ENCODE measurements at regions not wholly inside any gene's neighbourhood (a gene's known extent, or its start where the extent isn't known, plus 50 kb on each side); places are given as distances from the start of the nearest gene placed in this dataset.

- no peak for ATAC-seq
- Histone ChIP-seq H3K4me3 (ENCODE audit: low read depth in 2 of 2, low read length in 2 of 2) (no peak overlapping the region), H3K4me1 (ENCODE audit: control insufficient read depth, insufficient read depth, low read length) (no peaks in the 10 kb centered on the region), H3K9me3 (ENCODE audit: control insufficient read depth, insufficient read depth, low read depth, low read length) (no peaks in the 10 kb centered on the region), H3K36me3 (ENCODE audit: control insufficient read depth, insufficient read depth, low read length) (no peaks in the 10 kb centered on the region), H3K27ac (ENCODE audit: low read length) (no peak overlapping the region), H3K27me3 (ENCODE audit: control insufficient read depth, insufficient read depth, low read length) (no peaks in the 10 kb centered on the region)
- intact Hi-C loops (cut with micrococcal nuclease; ENCODE audit: unreplicated experiment): no loop called here
- CTCF ChIA-PET: no interaction called here
- no TSS peak for BruUV-seq (replicated peaks)
- DNase-seq (ENCODE audit: low read depth, low spot score): no peak
- in situ Hi-C loops (cut with HindIII; ENCODE audit: low pct_unique_long_range_greater_than_20kb, low sequenced_read_pairs): no loop called here
- POLR2A ChIA-PET: no interaction called here
- TF ChIP-seq TCF7L2 (IDR thresholded peaks at IDR 0.05; ENCODE audit: low read depth, low read length) (no peak), POLR2AphosphoS5 (IDR thresholded peaks at IDR 0.05; ENCODE audit: low read depth, low read length) (no peak), SIN3A (IDR thresholded peaks at IDR 0.05; ENCODE audit: borderline replicate concordance, insufficient read depth, low read depth, low read length) (no peak)
- TF ChIP-seq, protein P1, sequence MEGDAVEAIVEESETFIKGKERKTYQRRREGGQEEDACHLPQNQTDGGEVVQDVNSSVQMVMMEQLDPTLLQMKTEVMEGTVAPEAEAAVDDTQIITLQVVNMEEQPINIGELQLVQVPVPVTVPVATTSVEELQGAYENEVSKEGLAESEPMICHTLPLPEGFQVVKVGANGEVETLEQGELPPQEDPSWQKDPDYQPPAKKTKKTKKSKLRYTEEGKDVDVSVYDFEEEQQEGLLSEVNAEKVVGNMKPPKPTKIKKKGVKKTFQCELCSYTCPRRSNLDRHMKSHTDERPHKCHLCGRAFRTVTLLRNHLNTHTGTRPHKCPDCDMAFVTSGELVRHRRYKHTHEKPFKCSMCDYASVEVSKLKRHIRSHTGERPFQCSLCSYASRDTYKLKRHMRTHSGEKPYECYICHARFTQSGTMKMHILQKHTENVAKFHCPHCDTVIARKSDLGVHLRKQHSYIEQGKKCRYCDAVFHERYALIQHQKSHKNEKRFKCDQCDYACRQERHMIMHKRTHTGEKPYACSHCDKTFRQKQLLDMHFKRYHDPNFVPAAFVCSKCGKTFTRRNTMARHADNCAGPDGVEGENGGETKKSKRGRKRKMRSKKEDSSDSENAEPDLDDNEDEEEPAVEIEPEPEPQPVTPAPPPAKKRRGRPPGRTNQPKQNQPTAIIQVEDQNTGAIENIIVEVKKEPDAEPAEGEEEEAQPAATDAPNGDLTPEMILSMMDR (IDR thresholded peaks at IDR 0.05): no peak
- TF ChIP-seq, protein P2, sequence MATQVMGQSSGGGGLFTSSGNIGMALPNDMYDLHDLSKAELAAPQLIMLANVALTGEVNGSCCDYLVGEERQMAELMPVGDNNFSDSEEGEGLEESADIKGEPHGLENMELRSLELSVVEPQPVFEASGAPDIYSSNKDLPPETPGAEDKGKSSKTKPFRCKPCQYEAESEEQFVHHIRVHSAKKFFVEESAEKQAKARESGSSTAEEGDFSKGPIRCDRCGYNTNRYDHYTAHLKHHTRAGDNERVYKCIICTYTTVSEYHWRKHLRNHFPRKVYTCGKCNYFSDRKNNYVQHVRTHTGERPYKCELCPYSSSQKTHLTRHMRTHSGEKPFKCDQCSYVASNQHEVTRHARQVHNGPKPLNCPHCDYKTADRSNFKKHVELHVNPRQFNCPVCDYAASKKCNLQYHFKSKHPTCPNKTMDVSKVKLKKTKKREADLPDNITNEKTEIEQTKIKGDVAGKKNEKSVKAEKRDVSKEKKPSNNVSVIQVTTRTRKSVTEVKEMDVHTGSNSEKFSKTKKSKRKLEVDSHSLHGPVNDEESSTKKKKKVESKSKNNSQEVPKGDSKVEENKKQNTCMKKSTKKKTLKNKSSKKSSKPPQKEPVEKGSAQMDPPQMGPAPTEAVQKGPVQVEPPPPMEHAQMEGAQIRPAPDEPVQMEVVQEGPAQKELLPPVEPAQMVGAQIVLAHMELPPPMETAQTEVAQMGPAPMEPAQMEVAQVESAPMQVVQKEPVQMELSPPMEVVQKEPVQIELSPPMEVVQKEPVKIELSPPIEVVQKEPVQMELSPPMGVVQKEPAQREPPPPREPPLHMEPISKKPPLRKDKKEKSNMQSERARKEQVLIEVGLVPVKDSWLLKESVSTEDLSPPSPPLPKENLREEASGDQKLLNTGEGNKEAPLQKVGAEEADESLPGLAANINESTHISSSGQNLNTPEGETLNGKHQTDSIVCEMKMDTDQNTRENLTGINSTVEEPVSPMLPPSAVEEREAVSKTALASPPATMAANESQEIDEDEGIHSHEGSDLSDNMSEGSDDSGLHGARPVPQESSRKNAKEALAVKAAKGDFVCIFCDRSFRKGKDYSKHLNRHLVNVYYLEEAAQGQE (IDR thresholded peaks at IDR 0.05; ENCODE audit: insufficient read depth in 1 of 2, low read depth in 2 of 2, low read length in 1 of 2): no peak
These were observed 365.5 kb upstream of the ACVR2A start for GRCh38 chr2:147479358-147479757.

DNA sequence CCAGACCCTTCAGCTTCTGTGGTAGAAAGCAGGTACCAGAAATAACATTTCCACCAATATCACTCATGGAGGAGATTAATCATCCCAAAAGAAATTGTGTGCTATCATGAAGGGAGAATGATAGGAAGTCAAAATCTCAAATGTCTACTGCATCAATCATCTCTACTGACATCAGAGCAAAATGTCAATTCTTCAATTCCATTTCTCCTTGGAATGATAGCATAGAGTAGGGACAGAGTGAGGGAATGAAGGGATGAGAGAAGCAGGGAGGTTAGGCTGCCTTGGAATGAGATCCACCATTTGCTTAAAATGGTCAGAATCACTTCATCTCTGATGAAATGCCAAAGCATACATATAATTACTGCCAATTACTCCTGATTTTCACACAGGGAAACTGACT is 371.8 kb upstream of the ACVR2A start:
- Histone ChIP-seq H3K36me3 (ENCODE audit: control insufficient read depth, insufficient read depth, low read length) (no peaks in the 10 kb centered on the region), H3K4me1 (ENCODE audit: control insufficient read depth, insufficient read depth, low read length) (no peaks in the 10 kb centered on the region), H3K4me3 (ENCODE audit: low read depth in 2 of 2, low read length in 2 of 2) (no peak overlapping the region), H3K9me3 (ENCODE audit: control insufficient read depth, insufficient read depth, low read depth, low read length) (no peaks in the 10 kb centered on the region), H3K27ac (ENCODE audit: low read length) (no peak overlapping the region), H3K27me3 (ENCODE audit: control insufficient read depth, insufficient read depth, low read length) (no peaks in the 10 kb centered on the region)
- ATAC-seq (no peak), DNase-seq (ENCODE audit: low read depth, low spot score) (no peak)
- ChIA-PET CTCF (no interaction called here), POLR2A (no interaction called here)
- in situ Hi-C loops (cut with HindIII; ENCODE audit: low pct_unique_long_range_greater_than_20kb, low sequenced_read_pairs): no loop called here
- no peak for TF ChIP-seq POLR2AphosphoS5 (IDR thresholded peaks at IDR 0.05; ENCODE audit: low read depth, low read length)
- TF ChIP-seq, protein P2 (IDR thresholded peaks at IDR 0.05; ENCODE audit: insufficient read depth in 1 of 2, low read depth in 2 of 2, low read length in 1 of 2): no peak
- TF ChIP-seq SIN3A (IDR thresholded peaks at IDR 0.05; ENCODE audit: borderline replicate concordance, insufficient read depth, low read depth, low read length): no peak
- TF ChIP-seq, protein P1 (IDR thresholded peaks at IDR 0.05): no peak
- TF ChIP-seq TCF7L2 (IDR thresholded peaks at IDR 0.05; ENCODE audit: low read depth, low read length): no peak
- no TSS peak for BruUV-seq (replicated peaks)
- intact Hi-C loops (cut with micrococcal nuclease; ENCODE audit: unreplicated experiment): no loop called here
